ENCODE measurements at regions not wholly inside any gene's neighbourhood (a gene's known extent, or its start where the extent isn't known, plus 50 kb on each side); places are given as distances from the start of the nearest gene placed in this dataset.

GRCh38 chr20:52434453-52434852 is 242.9 kb upstream of the ZFP64 start:
- no peak for DNase-seq (ENCODE audit: low read depth)
- H3K4me3 ChIP-seq (ENCODE audit: low read depth, low read length) = no peak overlapping the region
- TF ChIP-seq, protein P1, sequence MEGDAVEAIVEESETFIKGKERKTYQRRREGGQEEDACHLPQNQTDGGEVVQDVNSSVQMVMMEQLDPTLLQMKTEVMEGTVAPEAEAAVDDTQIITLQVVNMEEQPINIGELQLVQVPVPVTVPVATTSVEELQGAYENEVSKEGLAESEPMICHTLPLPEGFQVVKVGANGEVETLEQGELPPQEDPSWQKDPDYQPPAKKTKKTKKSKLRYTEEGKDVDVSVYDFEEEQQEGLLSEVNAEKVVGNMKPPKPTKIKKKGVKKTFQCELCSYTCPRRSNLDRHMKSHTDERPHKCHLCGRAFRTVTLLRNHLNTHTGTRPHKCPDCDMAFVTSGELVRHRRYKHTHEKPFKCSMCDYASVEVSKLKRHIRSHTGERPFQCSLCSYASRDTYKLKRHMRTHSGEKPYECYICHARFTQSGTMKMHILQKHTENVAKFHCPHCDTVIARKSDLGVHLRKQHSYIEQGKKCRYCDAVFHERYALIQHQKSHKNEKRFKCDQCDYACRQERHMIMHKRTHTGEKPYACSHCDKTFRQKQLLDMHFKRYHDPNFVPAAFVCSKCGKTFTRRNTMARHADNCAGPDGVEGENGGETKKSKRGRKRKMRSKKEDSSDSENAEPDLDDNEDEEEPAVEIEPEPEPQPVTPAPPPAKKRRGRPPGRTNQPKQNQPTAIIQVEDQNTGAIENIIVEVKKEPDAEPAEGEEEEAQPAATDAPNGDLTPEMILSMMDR (IDR thresholded peaks at IDR 0.05; ENCODE audit: control insufficient read depth, extremely low read depth, insufficient read depth) = no peak

DNA sequence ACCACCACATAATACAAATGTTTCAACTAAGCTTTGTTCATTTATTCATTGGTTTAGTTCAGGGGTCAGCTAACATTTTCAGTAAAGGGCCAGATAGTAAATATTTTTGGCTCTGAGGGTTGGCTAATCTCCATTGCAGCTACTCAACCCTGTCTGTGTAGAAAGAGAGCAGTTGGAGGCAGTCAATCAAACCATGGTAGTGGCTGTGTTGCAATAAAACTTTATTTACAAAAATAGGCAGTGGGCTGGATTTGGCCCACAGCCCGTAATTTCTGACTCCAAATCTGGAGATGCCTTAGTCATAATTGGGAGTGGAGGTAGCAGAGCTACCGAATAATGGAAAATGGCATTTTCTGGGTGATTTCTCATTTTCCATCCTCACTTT is 242.5 kb upstream of the ZFP64 start:
- no peak for DNase-seq (ENCODE audit: low read depth)
- H3K4me3 ChIP-seq (ENCODE audit: low read depth, low read length) = no peak overlapping the region
- TF ChIP-seq, protein P1 (IDR thresholded peaks at IDR 0.05; ENCODE audit: control insufficient read depth, extremely low read depth, insufficient read depth) = no peak

DNA sequence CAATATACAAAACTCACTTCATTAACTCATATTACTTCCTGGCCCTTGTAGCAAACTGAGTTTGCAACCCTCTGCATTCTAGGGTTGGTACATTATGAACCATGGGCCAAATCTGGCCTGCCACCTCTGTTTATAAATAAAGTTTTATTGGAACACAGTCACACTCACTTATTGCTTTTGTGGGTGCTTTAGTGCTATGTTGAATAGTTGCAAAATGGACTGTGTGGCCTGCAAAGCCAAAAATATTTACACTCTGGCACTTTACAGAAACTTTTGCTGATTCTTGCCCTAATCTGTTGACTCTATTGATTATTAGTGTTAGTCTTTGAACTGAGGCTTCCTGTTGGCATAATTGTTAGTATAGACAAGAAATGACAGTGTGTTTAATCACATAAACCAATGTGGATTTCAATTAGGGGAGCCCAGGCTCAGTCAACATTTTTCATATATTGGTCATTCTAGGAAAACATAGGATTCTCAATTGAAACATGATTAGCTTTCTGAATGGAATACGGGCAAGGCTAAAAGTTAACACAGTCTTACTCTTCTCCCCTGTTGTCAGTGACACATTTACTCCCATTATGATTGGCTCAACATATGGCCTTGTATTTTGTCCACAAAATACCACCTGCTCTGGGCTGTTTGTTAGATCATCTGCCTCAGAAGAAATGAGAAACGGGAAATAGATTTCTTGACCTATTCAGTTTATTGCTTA is 241.9 kb upstream of the ZFP64 start:
- no peak overlapping the region for H3K4me3 ChIP-seq (ENCODE audit: low read depth, low read length)
- TF ChIP-seq, protein P1 (IDR thresholded peaks at IDR 0.05; ENCODE audit: control insufficient read depth, extremely low read depth, insufficient read depth) = no peak
- no peak for DNase-seq (ENCODE audit: low read depth)

GRCh38 chr20:52432740-52433139 is 241.2 kb upstream of the ZFP64 start:
- TF ChIP-seq, protein P1 (IDR thresholded peaks at IDR 0.05; ENCODE audit: control insufficient read depth, extremely low read depth, insufficient read depth) = no peak
- no peak for DNase-seq (ENCODE audit: low read depth)
- H3K4me3 ChIP-seq (ENCODE audit: low read depth, low read length) = no peak overlapping the region

DNA sequence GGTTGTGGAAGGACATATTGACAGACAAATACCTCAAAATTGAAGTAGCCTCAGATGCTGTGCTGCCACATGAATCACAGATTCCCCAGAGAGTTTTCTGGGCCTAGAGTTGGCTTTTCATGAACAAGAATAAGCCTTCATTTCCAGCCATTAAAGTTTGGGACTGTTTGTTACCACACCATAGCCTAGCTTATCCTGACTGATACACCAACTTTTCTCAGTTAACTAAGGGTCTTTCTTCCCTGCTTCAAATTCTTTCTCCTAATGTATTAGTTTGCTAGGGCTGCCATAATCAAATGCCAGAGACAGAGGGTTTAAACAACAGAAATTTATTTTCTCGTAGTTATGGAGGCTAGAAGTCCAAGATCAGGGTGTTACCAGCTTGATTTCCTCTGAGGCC is 237.4 kb upstream of the ZFP64 start:
- H3K4me3 ChIP-seq (ENCODE audit: low read depth, low read length) = no peak overlapping the region
- DNase-seq (ENCODE audit: low read depth) = no peak
- TF ChIP-seq, protein P1 (IDR thresholded peaks at IDR 0.05; ENCODE audit: control insufficient read depth, extremely low read depth, insufficient read depth) = no peak

GRCh38 chr20:52427960-52428359 is 236.4 kb upstream of the ZFP64 start:
- no peak for DNase-seq (ENCODE audit: low read depth)
- no peak overlapping the region for H3K4me3 ChIP-seq (ENCODE audit: low read depth, low read length)
- TF ChIP-seq, protein P1 (IDR thresholded peaks at IDR 0.05; ENCODE audit: control insufficient read depth, extremely low read depth, insufficient read depth) = no peak

DNA sequence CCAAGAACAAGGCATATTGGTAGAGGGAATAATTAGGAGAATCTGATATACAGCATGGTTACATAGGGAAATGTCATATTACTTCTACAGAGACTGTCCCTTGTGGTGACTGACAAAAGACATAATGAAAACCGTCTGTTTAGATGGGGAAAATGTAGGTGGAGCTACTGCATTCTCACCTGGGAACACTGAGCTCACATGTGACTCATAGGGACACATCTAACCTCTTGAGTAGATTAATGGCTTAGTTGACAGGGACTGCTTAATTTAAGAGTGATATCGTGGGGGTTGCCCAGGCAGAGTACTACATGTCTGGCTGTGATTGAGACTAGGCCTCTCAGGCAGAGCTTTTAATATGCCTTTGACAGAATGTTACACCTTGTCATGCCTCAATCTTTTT is 235.3 kb upstream of the ZFP64 start:
- no peak overlapping the region for H3K4me3 ChIP-seq (ENCODE audit: low read depth, low read length)
- no peak for DNase-seq (ENCODE audit: low read depth)
- TF ChIP-seq, protein P1 (IDR thresholded peaks at IDR 0.05; ENCODE audit: control insufficient read depth, extremely low read depth, insufficient read depth) = no peak

Data from LNCaP clone FGC (cell line).